Hippocampal formation (tissue), 2 donors: ENCODE measurements at regions not wholly inside any gene's neighbourhood (a gene's known extent, or its start where the extent isn't known, plus 50 kb on each side); places are given as distances from the start of the nearest gene placed in this dataset.

Experiments used
- DNase-seq, 2 donors: peaks; one replicate each; lab custom pipeline; 2025; lab: John Stamatoyannopoulos, UW

- DNase-seq = no peak
Observed at GRCh38 chr6:141677598-141678211, 455.0 kb upstream of the GJE1 start.

GRCh38 chr6:141675957-141676356 is 456.8 kb upstream of the GJE1 start:
- DNase-seq = no peak

- DNase-seq = no peak
Observed at GRCh38 chr6:141669141-141669540, 463.6 kb upstream of the GJE1 start.

- no peak for DNase-seq
Observed at GRCh38 chr6:141667580-141668309, 465.0 kb upstream of the GJE1 start.

- no peak for DNase-seq
Observed at GRCh38 chr6:141666187-141666586, 466.5 kb upstream of the GJE1 start.

- no peak for DNase-seq
Observed at GRCh38 chr6:141664744-141665143, 468.0 kb upstream of the GJE1 start.

- DNase-seq = no peak
Observed at GRCh38 chr6:141659582-141659981, 473.1 kb upstream of the GJE1 start.

GRCh38 chr6:141658696-141659095 is 474.0 kb upstream of the GJE1 start:
- DNase-seq = no peak

GRCh38 chr6:141657812-141658211 is 474.9 kb upstream of the GJE1 start:
- no peak for DNase-seq

- no peak for DNase-seq
Observed at GRCh38 chr6:141653590-141653989, 479.1 kb upstream of the GJE1 start.

GRCh38 chr6:141641951-141642350 is 490.8 kb upstream of the GJE1 start:
- DNase-seq = no peak

- no peak for DNase-seq
Observed at GRCh38 chr6:141641406-141641805, 491.3 kb upstream of the GJE1 start.

GRCh38 chr6:141635621-141636020 is 497.1 kb upstream of the GJE1 start:
- DNase-seq = no peak

- DNase-seq = no peak
Observed at GRCh38 chr6:141634269-141634668, 498.5 kb upstream of the GJE1 start.

GRCh38 chr6:141624301-141624700 is 508.4 kb upstream of the GJE1 start:
- no peak for DNase-seq

- no peak for DNase-seq
Observed at GRCh38 chr6:141618180-141618581, 514.5 kb upstream of the GJE1 start.

GRCh38 chr6:141610741-141611140 is 522.0 kb upstream of the GJE1 start:
- DNase-seq = no peak

- no peak for DNase-seq
Observed at GRCh38 chr6:141607956-141608355, 524.8 kb upstream of the GJE1 start.

GRCh38 chr6:141598487-141598886 is 534.2 kb upstream of the GJE1 start:
- DNase-seq = no peak

- no peak for DNase-seq
Observed at GRCh38 chr6:141594874-141595273, 537.9 kb upstream of the GJE1 start.

GRCh38 chr6:141593311-141593710 is 539.4 kb upstream of the GJE1 start:
- no peak for DNase-seq

GRCh38 chr6:141587482-141588266 is 545.1 kb upstream of the GJE1 start:
- DNase-seq = no peak

GRCh38 chr6:141580988-141581552 is 551.7 kb upstream of the GJE1 start:
- no peak for DNase-seq
